HG03460 (cell line): ENCODE measurements at regions not wholly inside any gene's neighbourhood (a gene's known extent, or its start where the extent isn't known, plus 50 kb on each side); places are given as distances from the start of the nearest gene placed in this dataset.

Experiments
- ATAC-seq: cut with Tn5 transposase; IDR thresholded peaks from one replicate; pipeline ENCODE4 v1.9.1; 2021; ENCODE audit not compliant: unreplicated experiment

- no peak for ATAC-seq
Measured at GRCh38 chr12:65517656-65518210, 239.2 kb downstream of the MSRB3 start.

- ATAC-seq, result no peak
Measured at GRCh38 chr12:65518771-65519170, 240.3 kb downstream of the MSRB3 start.

GRCh38 chr12:65520658-65521057 lies 242.2 kb downstream of the MSRB3 start:
- no peak for ATAC-seq

DNA sequence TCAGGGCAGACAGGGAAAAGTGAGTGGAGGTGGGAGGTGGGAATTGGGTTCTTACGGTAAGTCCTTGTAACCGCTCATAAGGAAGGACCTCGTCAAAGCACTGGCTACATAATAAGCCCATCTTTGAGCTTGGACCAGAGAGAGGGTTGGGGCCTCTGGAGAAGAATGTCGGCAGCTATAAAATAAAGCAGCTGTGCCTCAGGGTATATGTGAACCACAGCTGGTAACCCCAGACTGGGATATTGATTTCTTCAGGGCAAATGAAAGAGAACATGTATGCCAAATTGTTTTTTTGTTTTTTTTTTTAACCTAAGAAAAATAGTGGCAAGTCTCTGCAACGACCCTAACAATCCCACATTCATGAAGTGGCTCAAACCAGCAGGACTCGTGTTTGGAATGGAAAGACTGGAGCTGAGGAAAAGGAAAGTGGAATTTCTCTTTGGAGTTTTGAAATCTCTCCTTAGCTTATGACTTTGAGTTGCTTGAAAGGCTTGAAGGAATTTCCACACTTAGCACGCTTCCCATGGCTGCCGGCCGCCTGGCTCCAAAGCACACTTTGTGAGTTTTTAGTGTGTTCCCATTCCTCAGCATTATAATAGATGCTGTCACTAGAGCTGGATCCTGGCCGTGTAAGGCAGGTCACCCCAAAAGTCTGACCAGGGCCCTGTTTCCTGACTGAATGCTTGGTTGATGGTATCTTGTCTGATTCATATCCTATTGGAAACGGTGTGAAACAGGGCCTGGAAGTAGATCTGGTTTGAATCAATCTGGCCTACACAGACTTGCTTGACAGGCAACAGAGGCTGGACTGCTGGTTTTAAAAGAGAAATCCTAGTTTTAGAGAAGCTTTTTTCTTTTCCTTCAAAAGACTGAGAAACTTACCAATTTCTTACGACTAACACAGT lies 244.7 kb downstream of the MSRB3 start:
- ATAC-seq, result no peak

DNA sequence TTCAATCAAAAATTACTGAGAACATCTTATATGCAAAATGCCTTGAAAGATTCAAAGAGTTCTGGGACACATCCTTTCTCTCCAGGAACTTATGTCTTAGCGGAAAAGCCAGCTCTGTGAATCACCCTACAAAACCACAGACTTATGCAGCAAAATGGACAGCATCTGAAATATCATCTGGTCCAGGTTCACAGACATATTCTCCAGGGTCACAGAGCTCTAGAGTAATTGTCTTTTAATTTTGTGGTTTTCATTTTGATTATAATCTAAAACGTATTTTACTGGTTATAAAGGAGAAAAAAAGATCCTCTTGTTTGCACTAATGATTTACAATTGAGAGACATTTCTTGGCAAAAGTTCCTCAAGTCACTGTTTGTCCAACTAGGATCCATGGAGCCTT lies 246.2 kb downstream of the MSRB3 start:
- ATAC-seq, result no peak

- ATAC-seq, result no peak
Measured at GRCh38 chr12:65525491-65526141, 247.1 kb downstream of the MSRB3 start.

DNA sequence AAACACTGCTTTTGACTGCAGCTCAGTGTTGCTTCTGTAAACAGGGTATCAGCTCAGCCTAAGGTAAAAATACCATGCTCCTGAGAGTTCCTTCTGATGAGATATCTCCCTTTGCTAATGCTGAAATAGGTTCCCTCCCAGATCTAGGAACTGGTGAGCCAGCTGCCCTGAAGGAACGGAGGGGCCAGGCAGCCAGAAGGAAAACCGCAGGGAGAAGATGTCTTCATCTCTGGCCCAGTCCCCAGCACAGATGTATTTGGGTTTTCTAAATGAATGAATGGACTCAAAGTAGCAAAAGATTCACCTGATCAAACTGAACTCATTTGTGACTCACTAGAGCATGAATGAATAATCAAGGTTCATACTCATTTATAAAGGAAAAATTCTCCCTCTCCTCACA lies 247.8 kb downstream of the MSRB3 start:
- no peak for ATAC-seq

DNA sequence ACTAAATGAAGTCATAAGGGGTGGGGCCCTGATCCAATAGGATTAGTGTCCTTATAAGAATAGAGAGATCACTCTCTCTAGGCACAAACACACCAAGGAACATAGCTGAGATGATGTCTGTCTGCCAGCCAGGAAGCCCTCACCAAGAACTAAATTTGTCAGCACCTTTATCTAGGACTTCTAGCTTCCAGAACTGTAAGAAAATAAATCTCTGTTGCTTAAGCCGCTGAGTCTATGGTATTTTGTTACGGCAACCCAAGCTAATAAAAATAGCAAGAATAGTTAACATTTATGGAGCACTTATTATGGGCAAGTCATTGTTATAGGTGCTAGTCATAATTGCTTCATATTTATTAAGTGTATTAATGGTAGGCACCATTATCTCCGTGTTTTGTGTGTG lies 249.6 kb downstream of the MSRB3 start:
- ATAC-seq, result no peak

DNA sequence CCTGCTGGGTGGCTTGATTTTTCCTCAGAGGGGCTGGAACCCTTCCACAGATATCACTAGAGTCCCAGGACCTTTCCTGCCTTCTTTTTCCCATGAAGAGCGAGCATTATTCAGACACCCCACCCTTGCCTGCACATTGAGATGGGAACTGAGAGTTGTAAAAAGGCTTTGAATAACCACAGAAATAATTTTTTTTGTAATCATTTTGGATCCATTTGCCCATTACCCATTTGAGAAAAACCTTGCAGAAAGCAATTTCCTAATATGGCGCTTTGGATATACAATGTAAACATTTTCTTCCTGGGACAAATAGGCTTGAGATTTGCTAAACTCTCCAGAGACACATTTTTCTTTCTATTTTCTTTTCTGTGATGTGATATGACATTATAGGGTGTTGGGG lies 250.6 kb downstream of the MSRB3 start:
- no peak for ATAC-seq

- no peak for ATAC-seq
Measured at GRCh38 chr12:65529771-65530435, 251.4 kb downstream of the MSRB3 start.

GRCh38 chr12:65532162-65532561 lies 253.7 kb downstream of the MSRB3 start:
- ATAC-seq, result no peak

DNA sequence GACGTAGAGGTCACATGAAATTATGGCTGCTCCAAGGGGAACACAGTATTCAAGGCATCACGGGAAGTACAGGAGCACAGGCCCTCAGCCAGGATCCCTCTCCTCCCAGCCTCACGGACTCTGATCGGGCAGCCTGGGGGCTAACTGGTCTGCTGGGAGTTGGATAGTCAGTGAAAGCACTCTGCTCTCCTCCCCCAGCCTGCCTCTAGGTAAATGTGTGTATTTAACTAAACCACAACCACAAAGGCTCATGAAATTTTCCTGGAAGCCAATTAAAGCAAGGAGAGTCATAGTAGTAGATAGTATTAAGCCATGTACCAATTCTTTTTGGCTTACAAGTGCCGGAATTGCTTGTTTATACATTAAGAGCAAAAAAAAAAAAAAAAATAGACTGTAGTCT lies 254.3 kb downstream of the MSRB3 start:
- ATAC-seq, result no peak

DNA sequence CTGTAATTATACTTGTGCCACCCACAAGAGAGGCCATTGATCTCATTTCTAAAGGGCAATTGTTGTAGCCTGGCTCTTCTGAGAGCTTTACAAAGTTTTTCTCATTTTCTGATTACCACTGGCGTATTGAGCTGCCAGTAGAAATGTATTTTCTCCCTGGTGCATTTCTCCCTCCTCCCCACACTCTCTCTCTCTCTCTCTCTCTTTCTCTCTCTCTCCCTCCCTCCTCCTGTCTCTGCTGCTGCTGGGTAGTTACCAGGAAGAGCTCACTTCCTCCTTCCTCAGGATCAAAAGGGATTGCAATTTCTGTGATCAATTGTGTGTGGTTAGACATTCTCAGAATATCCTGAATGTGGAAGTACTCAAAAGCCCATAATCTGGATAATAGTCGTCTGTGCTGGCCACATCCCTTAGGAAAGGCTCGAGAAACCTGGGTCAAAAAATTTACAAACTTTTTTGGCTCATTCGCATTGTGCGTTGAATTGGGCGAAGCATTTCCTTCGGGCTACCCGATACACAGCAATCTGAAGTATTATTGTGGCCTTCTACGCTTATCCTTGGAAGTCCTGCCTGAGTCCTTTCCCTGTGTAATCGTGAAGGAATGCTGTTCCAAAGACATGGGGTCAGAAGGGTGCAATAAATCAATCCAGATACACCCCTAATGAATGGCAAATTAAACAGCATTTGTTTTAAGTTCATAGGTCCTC lies 254.8 kb downstream of the MSRB3 start:
- ATAC-seq, result no peak

GRCh38 chr12:65534238-65534841 lies 255.9 kb downstream of the MSRB3 start:
- ATAC-seq, result no peak

- ATAC-seq, result no peak
Measured at GRCh38 chr12:65535946-65536345, 257.5 kb downstream of the MSRB3 start.

DNA sequence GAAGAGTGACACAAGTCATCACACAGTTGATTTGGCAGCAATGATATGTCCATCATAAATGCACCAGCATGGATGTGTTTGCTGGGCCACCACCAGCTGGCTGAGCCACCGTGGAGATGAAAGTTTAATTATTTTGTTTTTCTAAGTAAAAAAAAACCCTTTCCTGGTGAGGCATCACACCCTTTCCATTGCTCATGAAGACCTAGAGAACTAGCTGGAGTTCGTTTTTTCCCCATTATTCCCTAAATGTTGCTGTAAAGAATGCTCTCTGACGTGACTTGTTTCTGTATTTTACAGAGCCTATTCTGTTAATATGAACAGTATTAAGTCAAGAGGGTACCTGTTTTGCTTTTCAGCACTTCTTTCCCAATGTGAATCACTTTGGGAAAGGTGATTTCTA lies 257.9 kb downstream of the MSRB3 start:
- no peak for ATAC-seq

GRCh38 chr12:65536876-65537681 lies 258.6 kb downstream of the MSRB3 start:
- no peak for ATAC-seq

DNA sequence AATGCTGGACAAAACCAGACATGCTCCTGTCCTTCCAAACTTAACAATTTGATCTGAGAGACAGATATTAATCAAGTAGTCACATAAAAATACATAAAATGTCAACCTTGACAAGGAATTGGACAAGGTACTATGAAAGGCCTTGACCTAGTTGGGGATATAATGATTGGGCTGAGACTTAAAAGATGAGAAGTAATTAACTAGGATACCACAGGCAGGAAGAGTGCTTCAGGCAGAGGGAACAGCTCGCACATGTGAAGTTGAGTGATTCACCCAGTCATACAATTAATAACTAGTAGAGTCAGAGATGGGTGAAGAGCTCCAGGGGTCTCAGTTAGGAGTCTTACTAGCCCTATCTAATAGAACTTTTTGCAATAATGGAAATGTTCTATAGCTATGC lies 259.5 kb downstream of the MSRB3 start:
- ATAC-seq, result no peak

GRCh38 chr12:65539023-65539422 lies 260.5 kb downstream of the MSRB3 start:
- ATAC-seq, result no peak

DNA sequence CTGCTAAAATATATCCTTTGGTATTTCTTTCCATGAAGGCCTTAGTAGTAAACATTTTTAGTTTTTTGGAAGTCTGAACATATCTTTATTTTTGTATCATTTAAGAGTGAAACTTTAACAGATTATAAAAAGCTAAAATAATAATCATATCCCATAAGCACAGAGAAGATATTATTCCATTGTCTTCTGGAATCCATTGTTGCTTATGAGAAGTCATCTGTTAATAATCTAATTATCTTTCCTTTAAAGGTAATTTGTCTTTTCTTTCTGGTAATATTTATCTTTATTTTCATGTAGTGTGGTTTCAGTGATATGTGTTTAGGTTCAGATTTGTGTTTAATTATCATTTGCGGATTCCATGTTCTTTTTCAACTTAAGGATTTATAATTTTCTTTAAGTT lies 261.7 kb downstream of the MSRB3 start:
- no peak for ATAC-seq
